ENCODE measurements at regions not wholly inside any gene's neighbourhood (a gene's known extent, or its start where the extent isn't known, plus 50 kb on each side); places are given as distances from the start of the nearest gene placed in this dataset.
"Not testable (repeated sequence)": the region's sequence is repeated elsewhere in the genome, so short reads cannot be mapped to it uniquely, and the experiment has no call there.

GRCh38 chr2:144630459-144631215 is 110.7 kb upstream of the ZEB2 start:
- ATAC-seq (no peak), DNase-seq (no peak)
- WGBS, result 73% methylated on average over 2 of the region's 2 CpGs
- Histone ChIP-seq H3K4me1 (ENCODE audit: control insufficient read depth, insufficient read depth, low read length) (no peaks in the 10 kb centered on the region), H3K27ac (ENCODE audit: low read length) (no peak overlapping the region), H3K27me3 (ENCODE audit: control insufficient read depth, insufficient read depth) (no peaks in the 10 kb centered on the region), H3K9me3 (ENCODE audit: control insufficient read depth, low read length) (no peaks in the 10 kb centered on the region), H3K4me3 (ENCODE audit: low read length) (no peak overlapping the region)
- intact Hi-C loops (cut with DNase I), result no loop called here

- no peaks in the 10 kb centered on the region for H3K4me1 ChIP-seq (ENCODE audit: control insufficient read depth, insufficient read depth, low read length)
- no peak overlapping the region for H3K4me3 ChIP-seq (ENCODE audit: low read length)
- DNase-seq (no peak), ATAC-seq (no peak)
- H3K27ac ChIP-seq (ENCODE audit: low read length), result no peak overlapping the region
- H3K9me3 ChIP-seq (ENCODE audit: control insufficient read depth, low read length), result no peaks in the 10 kb centered on the region
- intact Hi-C loops (cut with DNase I), result no loop called here
- no peaks in the 10 kb centered on the region for H3K27me3 ChIP-seq (ENCODE audit: control insufficient read depth, insufficient read depth)
Observed at GRCh38 chr2:144629935-144630334, 110.0 kb upstream of the ZEB2 start.

GRCh38 chr2:144628566-144628965 is 108.6 kb upstream of the ZEB2 start:
- no peaks in the 10 kb centered on the region for H3K4me1 ChIP-seq (ENCODE audit: control insufficient read depth, insufficient read depth, low read length)
- intact Hi-C loops (cut with DNase I), result no loop called here
- no peak overlapping the region for H3K27ac ChIP-seq (ENCODE audit: low read length)
- ATAC-seq (no peak), DNase-seq (no peak)
- no peaks in the 10 kb centered on the region for H3K27me3 ChIP-seq (ENCODE audit: control insufficient read depth, insufficient read depth)
- H3K9me3 ChIP-seq (ENCODE audit: control insufficient read depth, low read length), result no peaks in the 10 kb centered on the region
- no peak overlapping the region for H3K4me3 ChIP-seq (ENCODE audit: low read length)

- H3K9me3 ChIP-seq (ENCODE audit: control insufficient read depth, low read length), result no peaks in the 10 kb centered on the region
- H3K27ac ChIP-seq (ENCODE audit: low read length), result no peak overlapping the region
- H3K27me3 ChIP-seq (ENCODE audit: control insufficient read depth, insufficient read depth), result no peaks in the 10 kb centered on the region
- intact Hi-C loops (cut with DNase I), result no loop called here
- no peaks in the 10 kb centered on the region for H3K4me1 ChIP-seq (ENCODE audit: control insufficient read depth, insufficient read depth, low read length)
- WGBS, result 84% methylated on average over 5 of the region's 5 CpGs
- H3K4me3 ChIP-seq (ENCODE audit: low read length), result no peak overlapping the region
- no peak for DNase-seq
- ATAC-seq, result no peak
Observed at GRCh38 chr2:144625626-144626025, 105.7 kb upstream of the ZEB2 start.

- ATAC-seq (no peak), DNase-seq (no peak)
- H3K27ac ChIP-seq (ENCODE audit: low read length), result no peak overlapping the region
- no peaks in the 10 kb centered on the region for H3K4me1 ChIP-seq (ENCODE audit: control insufficient read depth, insufficient read depth, low read length)
- no peak overlapping the region for H3K4me3 ChIP-seq (ENCODE audit: low read length)
- no peaks in the 10 kb centered on the region for H3K9me3 ChIP-seq (ENCODE audit: control insufficient read depth, low read length)
- intact Hi-C loops (cut with DNase I), result no loop called here
- 95% methylated on average over 3 of the region's 3 CpGs for WGBS
- H3K27me3 ChIP-seq (ENCODE audit: control insufficient read depth, insufficient read depth), result no peaks in the 10 kb centered on the region
Observed at GRCh38 chr2:144625226-144625625, 105.3 kb upstream of the ZEB2 start.

- intact Hi-C loops (cut with DNase I), result no loop called here
- H3K9me3 ChIP-seq (ENCODE audit: control insufficient read depth, low read length), result no peaks in the 10 kb centered on the region
- H3K27me3 ChIP-seq (ENCODE audit: control insufficient read depth, insufficient read depth), result no peaks in the 10 kb centered on the region
- H3K4me3 ChIP-seq (ENCODE audit: low read length), result no peak overlapping the region
- 95% methylated on average over 4 of the region's 4 CpGs for WGBS
- no peak overlapping the region for H3K27ac ChIP-seq (ENCODE audit: low read length)
- no peak for DNase-seq
- no peak for ATAC-seq
- H3K4me1 ChIP-seq (ENCODE audit: control insufficient read depth, insufficient read depth, low read length), result no peaks in the 10 kb centered on the region
Observed at GRCh38 chr2:144624451-144624850, 104.5 kb upstream of the ZEB2 start.

GRCh38 chr2:144622373-144622772 is 102.5 kb upstream of the ZEB2 start:
- WGBS, result 73% methylated on average over 1 of the region's 1 CpG
- H3K4me3 ChIP-seq (ENCODE audit: low read length); H3K4me1 ChIP-seq (ENCODE audit: control insufficient read depth, insufficient read depth, low read length); intact Hi-C loops (cut with DNase I); DNase-seq; H3K27ac ChIP-seq (ENCODE audit: low read length); H3K9me3 ChIP-seq (ENCODE audit: control insufficient read depth, low read length); H3K27me3 ChIP-seq (ENCODE audit: control insufficient read depth, insufficient read depth); ATAC-seq: not testable (repeated sequence)

GRCh38 chr2:144621266-144621665 is 101.3 kb upstream of the ZEB2 start:
- Histone ChIP-seq H3K4me1 (ENCODE audit: control insufficient read depth, insufficient read depth, low read length) (no peaks in the 10 kb centered on the region), H3K4me3 (ENCODE audit: low read length) (no peak overlapping the region), H3K27ac (ENCODE audit: low read length) (no peak overlapping the region), H3K9me3 (ENCODE audit: control insufficient read depth, low read length) (no peaks in the 10 kb centered on the region), H3K27me3 (ENCODE audit: control insufficient read depth, insufficient read depth) (no peaks in the 10 kb centered on the region)
- ATAC-seq (no peak), DNase-seq (no peak)
- intact Hi-C loops (cut with DNase I), result no loop called here
- WGBS, result 94% methylated on average over 3 of the region's 3 CpGs

GRCh38 chr2:144619760-144620159 is 99.8 kb upstream of the ZEB2 start:
- Histone ChIP-seq H3K4me1 (ENCODE audit: control insufficient read depth, insufficient read depth, low read length) (no peaks in the 10 kb centered on the region), H3K4me3 (ENCODE audit: low read length) (no peak overlapping the region), H3K27ac (ENCODE audit: low read length) (no peak overlapping the region), H3K27me3 (ENCODE audit: control insufficient read depth, insufficient read depth) (no peaks in the 10 kb centered on the region), H3K9me3 (ENCODE audit: control insufficient read depth, low read length) (no peaks in the 10 kb centered on the region)
- 63% methylated on average over 3 of the region's 3 CpGs for WGBS
- ATAC-seq, result no peak
- DNase-seq, result no peak
- intact Hi-C loops (cut with DNase I), result no loop called here

GRCh38 chr2:144617171-144617570 is 97.3 kb upstream of the ZEB2 start:
- ATAC-seq; H3K4me3 ChIP-seq (ENCODE audit: low read length); H3K9me3 ChIP-seq (ENCODE audit: control insufficient read depth, low read length); H3K27me3 ChIP-seq (ENCODE audit: control insufficient read depth, insufficient read depth); intact Hi-C loops (cut with DNase I); H3K4me1 ChIP-seq (ENCODE audit: control insufficient read depth, insufficient read depth, low read length); DNase-seq; H3K27ac ChIP-seq (ENCODE audit: low read length): not testable (repeated sequence)
- 97% methylated on average over 6 of the region's 6 CpGs for WGBS

- DNase-seq (no peak), ATAC-seq (no peak)
- H3K27ac ChIP-seq (ENCODE audit: low read length), result no peak overlapping the region
- no peaks in the 10 kb centered on the region for H3K27me3 ChIP-seq (ENCODE audit: control insufficient read depth, insufficient read depth)
- no peaks in the 10 kb centered on the region for H3K4me1 ChIP-seq (ENCODE audit: control insufficient read depth, insufficient read depth, low read length)
- no peaks in the 10 kb centered on the region for H3K9me3 ChIP-seq (ENCODE audit: control insufficient read depth, low read length)
- WGBS, result 24% methylated on average over 5 of the region's 5 CpGs
- H3K4me3 ChIP-seq (ENCODE audit: low read length), result no peak overlapping the region
- intact Hi-C loops (cut with DNase I), result no loop called here
Observed at GRCh38 chr2:144615866-144616565, 96.1 kb upstream of the ZEB2 start.
